ENCODE measurements at regions not wholly inside any gene's neighbourhood (a gene's known extent, or its start where the extent isn't known, plus 50 kb on each side); places are given as distances from the start of the nearest gene placed in this dataset.
"Not testable (repeated sequence)": the region's sequence is repeated elsewhere in the genome, so short reads cannot be mapped to it uniquely, and the experiment has no call there.

GRCh38 chr12:88893801-88894200 is 313.5 kb upstream of the KITLG start:
- H3K4me2 ChIP-seq (replicated peaks; ENCODE audit: extremely low read depth, low read length, poor library complexity, severe bottlenecking): no peak overlapping the region
- H3K36me3 ChIP-seq (replicated peaks in 1 of 2; ENCODE audit: control insufficient read depth in 1 of 2, insufficient read depth in 2 of 2, low read length in 2 of 2): no peaks in the 10 kb centered on the region
- DNase-seq: no peak
- WGBS (ENCODE audit: insufficient coverage): no CpG with 5 or more reads among the region's 3 CpGs
- H3K27ac Mint-ChIP-seq: no peak overlapping the region
- H3K4me3 Mint-ChIP-seq: no peak overlapping the region
- H3K4me3 ChIP-seq (replicated peaks in 1 of 3; ENCODE audit: low read depth in 2 of 3, low read length in 3 of 3): no peak overlapping the region
- H3K36me3 Mint-ChIP-seq: no peaks in the 10 kb centered on the region
- no peaks in the 10 kb centered on the region for H3K9me3 ChIP-seq (replicated peaks in 1 of 2; ENCODE audit: control insufficient read depth in 1 of 2, insufficient read depth in 1 of 2, low read length in 2 of 2)
- no peaks in the 10 kb centered on the region for H3K9me3 Mint-ChIP-seq
- H3K79me2 ChIP-seq (ENCODE audit: insufficient read depth, low read length): no peaks in the 10 kb centered on the region
- peaks cover 0 to 3% (median 0%) of the 10 kb centered on the region in 3 donors for H3K27me3 Mint-ChIP-seq (ENCODE audit: low read depth in 3 of 3)
- H3K27ac ChIP-seq (ENCODE audit: low read depth in 1 of 2, low read length in 2 of 2): no peak overlapping the region
- no peak overlapping the region for H3K9ac ChIP-seq (ENCODE audit: insufficient read depth, low read length, poor library complexity, severe bottlenecking)
- intact Hi-C loops (cut with micrococcal nuclease): no loop called here
- H3K4me1 ChIP-seq (ENCODE audit: control insufficient read depth in 1 of 2, insufficient read depth in 2 of 2, low read length in 2 of 2): no peaks in the 10 kb centered on the region
- no peaks in the 10 kb centered on the region for H3K4me1 Mint-ChIP-seq
- TF ChIP-seq CTCF (IDR thresholded peaks at IDR 0.05): no peak
- H4K20me1 ChIP-seq (ENCODE audit: insufficient read depth, low read length): no peaks in the 10 kb centered on the region
- H2AFZ ChIP-seq (ENCODE audit: insufficient read depth, low read depth, low read length, poor library complexity, severe bottlenecking): no peak overlapping the region
- no peaks in the 10 kb centered on the region for H3K27me3 ChIP-seq (ENCODE audit: control insufficient read depth in 2 of 2, insufficient read depth in 2 of 2, low read length in 2 of 2)

GRCh38 chr12:88891434-88891833 is 311.2 kb upstream of the KITLG start:
- H3K27ac Mint-ChIP-seq; H3K9me3 Mint-ChIP-seq; H3K9me3 ChIP-seq (replicated peaks in 1 of 2; ENCODE audit: control insufficient read depth in 1 of 2, insufficient read depth in 1 of 2, low read length in 2 of 2); H4K20me1 ChIP-seq (ENCODE audit: insufficient read depth, low read length); H3K9ac ChIP-seq (ENCODE audit: insufficient read depth, low read length, poor library complexity, severe bottlenecking); H3K4me1 Mint-ChIP-seq; H3K4me2 ChIP-seq (replicated peaks; ENCODE audit: extremely low read depth, low read length, poor library complexity, severe bottlenecking); H3K79me2 ChIP-seq (ENCODE audit: insufficient read depth, low read length); H2AFZ ChIP-seq (ENCODE audit: insufficient read depth, low read depth, low read length, poor library complexity, severe bottlenecking); H3K4me1 ChIP-seq (ENCODE audit: control insufficient read depth in 1 of 2, insufficient read depth in 2 of 2, low read length in 2 of 2); H3K4me3 ChIP-seq (replicated peaks in 1 of 3; ENCODE audit: low read depth in 2 of 3, low read length in 3 of 3); H3K4me3 Mint-ChIP-seq; H3K27ac ChIP-seq (ENCODE audit: low read depth in 1 of 2, low read length in 2 of 2); H3K36me3 ChIP-seq (replicated peaks in 1 of 2; ENCODE audit: control insufficient read depth in 1 of 2, insufficient read depth in 2 of 2, low read length in 2 of 2); H3K36me3 Mint-ChIP-seq; H3K27me3 ChIP-seq (ENCODE audit: control insufficient read depth in 2 of 2, insufficient read depth in 2 of 2, low read length in 2 of 2); DNase-seq; H3K27me3 Mint-ChIP-seq (ENCODE audit: low read depth in 3 of 3); intact Hi-C loops (cut with micrococcal nuclease): not testable (repeated sequence)
- 79% methylated on average over 9 of the region's 11 CpGs for WGBS (ENCODE audit: insufficient coverage)

Measured in CD14-positive monocyte (primary cell).